Heart left ventricle (tissue), 16 donors: ENCODE measurements at regions not wholly inside any gene's neighbourhood (a gene's known extent, or its start where the extent isn't known, plus 50 kb on each side); places are given as distances from the start of the nearest gene placed in this dataset.

Source experiments
- ATAC-seq, 4 donors: fragments of 200-7000 bp; cut with Tn5 transposase; one replicate each; pipeline ENCODE4 v1.9.1; 2020 to 2022; ENCODE audit warnings: moderate library complexity in 4 of 4, mild to moderate bottlenecking in 3 of 4, moderate number of reproducible peaks in 1 of 4
- DNase-seq, 5 donors: peaks; one replicate each; pipeline ENCODE4 v3.0.0-alpha.2; 2020
- H3K27ac ChIP-seq, 12 donors: fragments of 200-600 bp; sonication (generic) in 4 of 12; one replicate each; pipeline versions ENCODE4 v1.5.0 to v1.8.0; 2016 to 2022; ENCODE audit warnings: mild to moderate bottlenecking in 2 of 12
- H3K27me3 ChIP-seq, 9 donors: fragments of 200-600 bp; sonication (generic) in 2 of 9; one replicate each; pipeline versions ENCODE4 v1.5.1 to v1.8.0; 2016 to 2022; ENCODE audit warnings: mild to moderate bottlenecking in 3 of 9
- H3K36me3 ChIP-seq, 9 donors: fragments of 200-600 bp; sonication (generic) in 2 of 9; one replicate each; pipeline versions ENCODE4 v1.5.0 to v1.8.0; 2018 to 2022; ENCODE audit warnings: mild to moderate bottlenecking in 2 of 9
- H3K4me1 ChIP-seq, 12 donors: fragments of 200-600 bp; sonication (generic) in 4 of 12; one replicate each; pipeline versions ENCODE4 v1.5.0 to v1.8.0; 2016 to 2022; ENCODE audit warnings: mild to moderate bottlenecking in 3 of 12
- H3K4me3 ChIP-seq, 12 donors: fragments of 200-600 bp; sonication (generic) in 4 of 12; one replicate each; pipeline versions ENCODE4 v1.5.0 to v1.8.0; 2017 to 2022; ENCODE audit warnings: mild to moderate bottlenecking in 9 of 12, moderate library complexity in 4 of 12
- H3K9me3 ChIP-seq, 12 donors: fragments of 200-600 bp; sonication (generic) in 4 of 12; one replicate each; pipeline versions ENCODE4 v1.5.0 to v1.8.0; 2016 to 2022; ENCODE audit warnings: mild to moderate bottlenecking in 1 of 12
- POLR2A ChIP-seq, 2 donors: fragments of 450-650 bp; IDR thresholded peaks; one replicate each; pipeline ENCODE4 v1.6.1; 2017; ENCODE audit warnings: antibody characterized with exemption in 2 of 2, mild to moderate bottlenecking in 2 of 2, moderate library complexity in 2 of 2
- WGBS, 4 donors: extraction: QIAGEN DNeasy Blood & Tissue Kit in 2 of 4; methylation state at CpG; one replicate each; pipeline versions ENCODE4 v1.1.5 to v1.1.7; 2013 to 2018; 5-methylcytosine and 5-hydroxymethylcytosine counted together
- intact Hi-C, 10 donors: fragments of 100-400 bp; cut with DNase I; formaldehyde crosslinking; loops; one replicate each; pipeline versions ENCODE4 v1.11.1 to v1.14.2; 2022
- TF ChIP-seq, protein P1 (sequence below), 12 donors: fragments of 200-600 bp; sonication (generic) in 4 of 12; IDR thresholded peaks; one replicate each; pipeline versions ENCODE4 v1.5.0 to v1.8.0; 2018 to 2022; ENCODE audit warnings: antibody characterized with exemption in 12 of 12, mild to moderate bottlenecking in 5 of 12
- donor health status: ischemic (EF 13 %, LVEDD 7.1; RV severe dilation, severe dysfunction).
- donor health status: healthy with polysubstance abuse.
- donor health status: DM: no; HTN: yes; CAD: no.
- donor health status: DM: no; HTN: no; CAD: no.
- donor health status: ischemic (EF 25% LVEDD 6.9; RV normal size, moderate dysfunction).
- donor health status: ischemic (EF 25% LVEDD 5.7; RV mildly dilated, moderate dysfunction).
- donor health status: healthy.
- donor health status: DM: yes; HTN: yes; CAD: no.
- donor health status: ischemic (EF 35%, LVEDD 5.7; RV mildly dilated, moderate dysfunction).
- donor health status: nonischemic (EF 11% LVEDD 7.7; RV severe dilation, severe dysfunction).
- donor health status: DM: yes; HTN: yes; CAD: no.
- donor health status: PGD.
- donor health status: ischemic (EF 29% LVEDD 5.4; RV normal size, mild dysfunction).
- donor health status: nonischemic (EF 23%, LVEDD 6.1; RV moderate dilation, normal function).

DNA sequence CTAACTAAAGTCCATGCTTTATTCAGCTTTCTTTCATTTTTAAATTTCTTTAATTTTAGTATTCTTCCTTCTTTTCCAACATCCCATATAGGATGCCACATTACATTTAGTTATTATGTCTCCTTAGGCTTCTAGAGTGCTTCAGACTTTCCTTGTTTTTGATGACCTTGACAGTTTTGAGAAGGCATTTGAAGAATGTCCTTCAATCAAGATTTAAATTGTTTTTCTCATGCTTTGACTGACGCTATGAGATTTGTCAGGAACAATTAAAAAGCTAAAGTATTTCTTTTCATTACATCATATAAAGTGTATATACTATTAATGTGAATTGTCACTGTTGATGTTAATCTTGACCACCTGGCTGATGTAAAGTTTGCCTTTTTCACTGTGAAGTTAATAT is 173.7 kb upstream of the LYPLAL1 start:
- Histone ChIP-seq H3K9me3 (peaks cover 0 to 19% (median 4%) of the 10 kb centered on the region in 12 donors), H3K27me3 (no peaks in the 10 kb centered on the region), H3K36me3 (no peaks in the 10 kb centered on the region), H3K27ac (no peak overlapping the region), H3K4me1 (peaks cover 0 to under 1% (median 0%) of the 10 kb centered on the region in 12 donors), H3K4me3 (no peak overlapping the region)
- ATAC-seq (no peak), DNase-seq (no peak)
- 56 to 69% (median 60%) methylated on average over 1 of the region's 1 CpG for WGBS, 4 donors
- no peak for TF ChIP-seq POLR2A (IDR thresholded peaks at IDR 0.05)
- intact Hi-C loops, result no loop called here

- intact Hi-C loops, result no loop called here
- no peak for DNase-seq
- Histone ChIP-seq H3K27ac (no peak overlapping the region), H3K27me3 (no peaks in the 10 kb centered on the region), H3K4me3 (no peak overlapping the region), H3K36me3 (no peaks in the 10 kb centered on the region), H3K9me3 (peaks cover 0 to 25% (median 6%) of the 10 kb centered on the region in 12 donors), H3K4me1 (no peaks in the 10 kb centered on the region)
- TF ChIP-seq, protein P1, sequence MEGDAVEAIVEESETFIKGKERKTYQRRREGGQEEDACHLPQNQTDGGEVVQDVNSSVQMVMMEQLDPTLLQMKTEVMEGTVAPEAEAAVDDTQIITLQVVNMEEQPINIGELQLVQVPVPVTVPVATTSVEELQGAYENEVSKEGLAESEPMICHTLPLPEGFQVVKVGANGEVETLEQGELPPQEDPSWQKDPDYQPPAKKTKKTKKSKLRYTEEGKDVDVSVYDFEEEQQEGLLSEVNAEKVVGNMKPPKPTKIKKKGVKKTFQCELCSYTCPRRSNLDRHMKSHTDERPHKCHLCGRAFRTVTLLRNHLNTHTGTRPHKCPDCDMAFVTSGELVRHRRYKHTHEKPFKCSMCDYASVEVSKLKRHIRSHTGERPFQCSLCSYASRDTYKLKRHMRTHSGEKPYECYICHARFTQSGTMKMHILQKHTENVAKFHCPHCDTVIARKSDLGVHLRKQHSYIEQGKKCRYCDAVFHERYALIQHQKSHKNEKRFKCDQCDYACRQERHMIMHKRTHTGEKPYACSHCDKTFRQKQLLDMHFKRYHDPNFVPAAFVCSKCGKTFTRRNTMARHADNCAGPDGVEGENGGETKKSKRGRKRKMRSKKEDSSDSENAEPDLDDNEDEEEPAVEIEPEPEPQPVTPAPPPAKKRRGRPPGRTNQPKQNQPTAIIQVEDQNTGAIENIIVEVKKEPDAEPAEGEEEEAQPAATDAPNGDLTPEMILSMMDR (IDR thresholded peaks at IDR 0.05), result no peak
- TF ChIP-seq POLR2A (IDR thresholded peaks at IDR 0.05), result no peak
- no peak for ATAC-seq
- 75 to 88% (median 85%) methylated on average over 1 of the region's 1 CpG for WGBS, 4 donors
Measured at GRCh38 chr1:219000631-219001030, 173.0 kb upstream of the LYPLAL1 start.

- intact Hi-C loops, result no loop called here
- peaks cover 0 to 11% (median 0%) of the 10 kb centered on the region in 12 donors for H3K9me3 ChIP-seq
- H3K4me3 ChIP-seq, result no peak overlapping the region
- no peaks in the 10 kb centered on the region for H3K36me3 ChIP-seq
- H3K27me3 ChIP-seq, result no peaks in the 10 kb centered on the region
- 91 to 96% (median 93%) methylated on average over 2 of the region's 2 CpGs for WGBS, 4 donors
- DNase-seq (no peak), ATAC-seq (no peak)
- TF ChIP-seq, protein P1 (IDR thresholded peaks at IDR 0.05), result no peak
- no peak for TF ChIP-seq POLR2A (IDR thresholded peaks at IDR 0.05)
- no peak overlapping the region for H3K27ac ChIP-seq
- peaks cover 0 to 12% (median 0%) of the 10 kb centered on the region in 12 donors for H3K4me1 ChIP-seq
Measured at GRCh38 chr1:219010720-219011119, 163.0 kb upstream of the LYPLAL1 start.

DNA sequence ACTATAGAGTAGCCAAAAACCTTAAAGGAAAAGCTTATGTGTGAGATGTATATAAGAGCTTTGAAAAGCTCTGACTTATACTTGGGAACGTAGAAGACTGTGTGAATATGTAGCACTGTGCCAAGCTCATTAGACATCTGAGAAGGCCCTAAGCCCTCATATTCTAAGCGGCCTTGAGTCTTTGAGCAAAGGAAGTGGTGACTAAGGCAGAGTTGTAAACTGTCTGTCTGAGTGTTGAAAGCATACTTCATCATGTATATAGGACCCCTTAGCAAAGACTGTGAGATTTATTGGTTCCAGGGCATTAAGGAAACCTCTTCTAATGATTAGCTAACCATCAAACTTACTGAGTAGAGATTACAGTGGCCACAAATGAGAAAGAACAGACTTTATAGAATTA is 153.3 kb upstream of the LYPLAL1 start:
- Histone ChIP-seq H3K27ac (no peak overlapping the region), H3K27me3 (no peaks in the 10 kb centered on the region), H3K4me3 (no peak overlapping the region), H3K36me3 (no peaks in the 10 kb centered on the region), H3K4me1 (no peaks in the 10 kb centered on the region), H3K9me3 (peaks cover 0 to 11% (median 0%) of the 10 kb centered on the region in 12 donors)
- TF ChIP-seq POLR2A (IDR thresholded peaks at IDR 0.05), result no peak
- TF ChIP-seq, protein P1 (IDR thresholded peaks at IDR 0.05), result no peak
- DNase-seq (no peak), ATAC-seq (no peak)
- intact Hi-C loops, result no loop called here
- WGBS, 4 donors, result 83 to 94% (median 91%) methylated on average over 2 of the region's 2 CpGs

DNA sequence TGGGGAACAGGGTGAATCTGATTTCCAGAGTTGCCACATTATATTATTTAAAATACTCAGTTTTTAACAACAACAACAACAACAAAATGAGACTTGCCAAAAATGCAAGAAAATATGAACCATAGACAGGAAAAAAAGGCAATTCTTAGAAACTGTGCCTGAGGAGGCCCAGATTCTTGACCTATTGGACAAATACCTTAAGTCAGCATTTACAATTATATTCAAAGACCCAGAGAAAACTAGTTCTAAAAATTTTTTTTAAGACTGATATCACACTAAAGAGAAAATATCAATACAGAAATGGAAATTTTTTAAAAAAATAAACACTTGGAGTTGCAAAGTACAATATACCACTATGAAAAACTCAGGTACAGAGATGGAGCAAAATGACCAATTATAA is 152.8 kb upstream of the LYPLAL1 start:
- Histone ChIP-seq H3K4me1 (no peaks in the 10 kb centered on the region), H3K36me3 (no peaks in the 10 kb centered on the region), H3K27me3 (no peaks in the 10 kb centered on the region), H3K4me3 (no peak overlapping the region), H3K27ac (no peak overlapping the region), H3K9me3 (peaks cover 0 to 11% (median 0%) of the 10 kb centered on the region in 12 donors)
- ATAC-seq, result no peak
- no peak for TF ChIP-seq POLR2A (IDR thresholded peaks at IDR 0.05)
- TF ChIP-seq, protein P1 (IDR thresholded peaks at IDR 0.05), result no peak
- intact Hi-C loops, result no loop called here
- DNase-seq, result no peak
